Lower lobe of right lung (tissue), 2 donors: ENCODE measurements at regions not wholly inside any gene's neighbourhood (a gene's known extent, or its start where the extent isn't known, plus 50 kb on each side); places are given as distances from the start of the nearest gene placed in this dataset.

Source experiments
- ATAC-seq, 2 donors: fragments of 200-7000 bp; cut with Tn5 transposase; one replicate each; pipeline ENCODE4 v1.9.1; 2020 to 2022; ENCODE audit warnings: mild to moderate bottlenecking in 2 of 2, moderate library complexity in 2 of 2
- DNase-seq: peaks from one replicate; pipeline ENCODE4 v3.0.0-alpha.2; 2020
- H3K27ac ChIP-seq: fragments of 200-600 bp; one replicate; pipeline ENCODE4 v1.8.0; 2022
- H3K27me3 ChIP-seq: fragments of 200-600 bp; one replicate; pipeline ENCODE4 v1.8.0; 2022; ENCODE audit warnings: low read depth
- H3K36me3 ChIP-seq: fragments of 200-600 bp; one replicate; pipeline ENCODE4 v1.8.0; 2022; ENCODE audit warnings: mild to moderate bottlenecking
- H3K4me1 ChIP-seq: fragments of 200-600 bp; one replicate; pipeline ENCODE4 v1.8.0; 2022
- H3K4me3 ChIP-seq: fragments of 200-600 bp; one replicate; pipeline ENCODE4 v1.8.0; 2022; ENCODE audit warnings: mild to moderate bottlenecking
- H3K9me3 ChIP-seq: fragments of 200-600 bp; one replicate; pipeline ENCODE4 v1.8.0; 2022
- intact Hi-C: fragments of 100-400 bp; cut with DNase I; formaldehyde crosslinking; loops from one replicate; pipeline ENCODE4 v1.11.0; 2022
- TF ChIP-seq, protein P1 (sequence below): fragments of 200-600 bp; IDR thresholded peaks from one replicate; pipeline ENCODE4 v1.8.0; 2022; ENCODE audit warnings: antibody characterized with exemption, mild to moderate bottlenecking
- donor health status: DM: no; HTN: yes; CAD: no; lungs with severe emphysema.

DNA sequence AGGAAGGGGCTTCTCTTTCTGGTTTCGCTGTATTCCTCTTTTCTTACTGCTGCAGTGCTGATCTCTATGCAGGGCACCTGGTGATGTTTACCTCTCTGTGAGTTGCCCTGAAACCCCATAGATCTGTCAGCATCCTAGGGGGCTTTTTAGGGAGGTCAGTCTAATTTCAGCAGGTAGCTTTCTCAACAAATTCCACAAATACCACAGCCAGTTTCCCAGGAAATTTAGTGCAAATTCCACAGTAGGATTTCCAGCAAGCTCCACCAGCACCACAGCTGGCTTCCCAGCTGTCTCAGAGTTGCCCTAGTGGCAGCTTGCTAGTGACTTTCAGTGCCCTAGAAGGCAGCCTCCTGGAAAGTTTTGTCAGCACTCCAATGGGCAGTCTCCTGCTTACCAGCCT is 379.1 kb upstream of the SMC2 start:
- Histone ChIP-seq H3K27me3 (no peaks in the 10 kb centered on the region), H3K27ac (no peak overlapping the region)

DNA sequence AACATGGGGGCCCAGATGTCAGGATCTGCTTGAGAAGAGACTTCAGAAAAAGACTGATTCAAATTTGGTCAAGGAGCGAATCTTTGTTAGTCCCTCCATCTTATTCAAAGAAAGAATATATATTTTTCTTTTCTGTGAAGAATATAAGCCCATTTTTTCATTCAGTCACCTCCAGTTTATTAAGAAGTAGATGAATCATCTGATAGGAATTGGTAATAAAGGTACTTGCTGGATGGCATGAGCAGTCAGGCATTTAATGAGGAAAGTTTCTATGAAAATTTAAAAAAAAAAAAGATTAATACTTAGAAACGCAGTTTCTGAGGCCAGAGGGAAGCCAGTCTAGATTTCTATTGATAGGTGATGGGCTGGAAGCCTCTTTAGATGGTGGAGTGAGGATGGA is 373.1 kb upstream of the SMC2 start:
- H3K27me3 ChIP-seq = no peaks in the 10 kb centered on the region
- no peak for ATAC-seq
- no peak for DNase-seq

More for the DNA sequence above, 379.1 kb upstream of the SMC2 start:
- intact Hi-C loops = no loop called here
- Histone ChIP-seq H3K4me3 (no peak overlapping the region), H3K9me3 (no peaks in the 10 kb centered on the region), H3K36me3 (no peaks in the 10 kb centered on the region), H3K4me1 (no peaks in the 10 kb centered on the region)
- ATAC-seq = no peak
- DNase-seq = no peak
- TF ChIP-seq, protein P1, sequence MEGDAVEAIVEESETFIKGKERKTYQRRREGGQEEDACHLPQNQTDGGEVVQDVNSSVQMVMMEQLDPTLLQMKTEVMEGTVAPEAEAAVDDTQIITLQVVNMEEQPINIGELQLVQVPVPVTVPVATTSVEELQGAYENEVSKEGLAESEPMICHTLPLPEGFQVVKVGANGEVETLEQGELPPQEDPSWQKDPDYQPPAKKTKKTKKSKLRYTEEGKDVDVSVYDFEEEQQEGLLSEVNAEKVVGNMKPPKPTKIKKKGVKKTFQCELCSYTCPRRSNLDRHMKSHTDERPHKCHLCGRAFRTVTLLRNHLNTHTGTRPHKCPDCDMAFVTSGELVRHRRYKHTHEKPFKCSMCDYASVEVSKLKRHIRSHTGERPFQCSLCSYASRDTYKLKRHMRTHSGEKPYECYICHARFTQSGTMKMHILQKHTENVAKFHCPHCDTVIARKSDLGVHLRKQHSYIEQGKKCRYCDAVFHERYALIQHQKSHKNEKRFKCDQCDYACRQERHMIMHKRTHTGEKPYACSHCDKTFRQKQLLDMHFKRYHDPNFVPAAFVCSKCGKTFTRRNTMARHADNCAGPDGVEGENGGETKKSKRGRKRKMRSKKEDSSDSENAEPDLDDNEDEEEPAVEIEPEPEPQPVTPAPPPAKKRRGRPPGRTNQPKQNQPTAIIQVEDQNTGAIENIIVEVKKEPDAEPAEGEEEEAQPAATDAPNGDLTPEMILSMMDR = no peak

DNA sequence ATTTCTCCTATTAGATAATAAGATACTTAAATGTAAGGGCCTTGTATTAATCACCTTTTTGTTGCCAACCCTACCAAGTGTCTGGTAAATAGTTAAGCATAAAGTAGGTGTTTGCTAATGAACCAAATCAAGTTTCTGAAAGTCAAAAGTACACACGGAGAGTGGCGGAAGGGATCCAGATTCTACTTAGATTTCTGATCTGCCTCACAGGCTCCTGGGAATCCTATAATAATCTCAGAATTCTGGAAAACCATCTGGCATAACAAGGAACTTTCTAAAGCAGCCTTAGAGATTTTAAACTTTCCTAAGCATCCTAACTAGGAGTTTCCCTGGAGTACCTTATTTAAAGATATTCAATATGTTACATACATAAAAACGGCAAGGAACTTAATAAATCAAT is 363.2 kb upstream of the SMC2 start:
- no peak for ATAC-seq
- H3K9me3 ChIP-seq = no peaks in the 10 kb centered on the region
- DNase-seq = no peak
- TF ChIP-seq, protein P1 = no peak
- H3K4me1 ChIP-seq = no peaks in the 10 kb centered on the region
- H3K4me3 ChIP-seq = no peak overlapping the region
- no peak overlapping the region for H3K27ac ChIP-seq
- intact Hi-C loops = no loop called here
- H3K36me3 ChIP-seq = no peaks in the 10 kb centered on the region
- no peaks in the 10 kb centered on the region for H3K27me3 ChIP-seq

More for the DNA sequence above, 373.1 kb upstream of the SMC2 start:
- H3K4me1 ChIP-seq = no peaks in the 10 kb centered on the region
- H3K36me3 ChIP-seq = no peaks in the 10 kb centered on the region
- TF ChIP-seq, protein P1 = no peak
- intact Hi-C loops = no loop called here
- H3K4me3 ChIP-seq = no peak overlapping the region
- H3K27ac ChIP-seq = no peak overlapping the region
- H3K9me3 ChIP-seq = no peaks in the 10 kb centered on the region

DNA sequence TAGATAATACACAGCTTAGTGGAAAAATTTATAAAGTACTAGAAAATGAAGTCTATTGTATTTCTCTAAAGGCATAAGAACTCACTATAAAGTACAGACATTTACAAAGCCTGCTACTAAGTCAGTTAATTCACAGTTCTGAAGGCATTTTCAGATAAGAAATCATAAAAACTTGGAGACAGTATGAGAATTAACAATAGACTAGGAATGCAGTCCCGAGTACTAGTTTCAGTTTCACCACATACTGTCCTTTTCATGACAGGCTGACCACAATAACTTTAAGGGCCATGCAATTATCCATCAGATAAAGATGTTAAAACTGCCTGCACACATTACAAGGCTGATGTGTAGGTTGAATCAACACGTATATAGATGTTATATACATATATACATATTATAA is 362.6 kb upstream of the SMC2 start:
- Histone ChIP-seq H3K27ac (no peak overlapping the region), H3K36me3 (no peaks in the 10 kb centered on the region), H3K27me3 (no peaks in the 10 kb centered on the region), H3K9me3 (no peaks in the 10 kb centered on the region), H3K4me1 (no peaks in the 10 kb centered on the region), H3K4me3 (no peak overlapping the region)
- ATAC-seq = no peak
- TF ChIP-seq, protein P1 = no peak
- intact Hi-C loops = no loop called here
- DNase-seq = no peak

DNA sequence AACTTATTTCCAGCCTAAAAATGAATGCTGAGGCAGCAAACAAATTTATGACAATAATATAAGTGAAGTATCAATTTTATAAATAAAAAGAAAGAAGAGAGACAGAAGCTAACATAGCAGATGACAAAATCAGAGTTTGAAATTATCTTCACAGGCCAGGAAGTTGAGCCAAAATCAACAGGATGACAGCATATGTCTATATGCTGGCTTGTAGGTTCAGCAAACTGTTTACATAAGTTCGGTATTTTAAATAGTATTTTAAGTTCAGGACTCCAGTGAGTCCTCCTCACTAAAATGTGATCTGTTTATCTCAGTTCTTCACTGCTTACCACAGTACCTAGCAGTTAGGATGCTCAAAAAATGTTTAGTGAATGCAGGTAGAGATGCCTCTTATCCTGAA is 359.6 kb upstream of the SMC2 start:
- H3K36me3 ChIP-seq = no peaks in the 10 kb centered on the region
- intact Hi-C loops = no loop called here
- no peak overlapping the region for H3K27ac ChIP-seq
- ATAC-seq (no peak), DNase-seq (no peak)
- H3K27me3 ChIP-seq = no peaks in the 10 kb centered on the region
- no peaks in the 10 kb centered on the region for H3K4me1 ChIP-seq
- TF ChIP-seq, protein P1 = no peak
- no peaks in the 10 kb centered on the region for H3K9me3 ChIP-seq
- no peak overlapping the region for H3K4me3 ChIP-seq

DNA sequence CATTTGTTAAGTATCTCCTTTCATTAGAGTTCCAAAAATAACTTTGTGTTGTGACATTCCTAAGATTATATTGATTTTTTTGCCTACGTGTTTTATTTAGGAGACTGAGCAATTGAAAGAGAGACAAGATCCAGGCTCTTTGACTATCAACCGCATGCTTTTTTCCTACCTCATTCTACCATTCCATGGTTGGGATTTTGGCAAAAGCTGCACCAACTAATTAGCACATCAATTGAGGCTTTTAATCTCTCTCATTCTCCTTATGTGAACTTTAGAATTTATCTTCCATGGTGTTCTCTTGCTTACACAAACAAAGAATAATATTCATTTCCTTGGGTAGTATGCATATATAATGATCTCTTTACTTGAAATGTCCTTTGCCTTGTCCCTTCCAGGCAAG is 338.7 kb upstream of the SMC2 start:
- Histone ChIP-seq H3K9me3 (no peaks in the 10 kb centered on the region), H3K27me3 (no peaks in the 10 kb centered on the region), H3K4me1 (no peaks in the 10 kb centered on the region), H3K4me3 (no peak overlapping the region), H3K36me3 (no peaks in the 10 kb centered on the region), H3K27ac (no peak overlapping the region)
- TF ChIP-seq, protein P1 = no peak
- no peak for DNase-seq
- ATAC-seq = no peak
- intact Hi-C loops = no loop called here
